HepG2 (cell line): ENCODE measurements at regions not wholly inside any gene's neighbourhood (a gene's known extent, or its start where the extent isn't known, plus 50 kb on each side); places are given as distances from the start of the nearest gene placed in this dataset.

ENCODE experiments used
- ARID2 ChIP-seq: sonication (generic); formaldehyde crosslinking; IDR thresholded peaks from 2 replicates; pipeline ENCODE4 v1.8.1; 2022; ENCODE audit warnings: mild to moderate bottlenecking, missing genetic modification reagents, borderline replicate concordance
- ATM ChIP-seq: fragments of 450-650 bp; IDR thresholded peaks from 2 replicates; pipeline ENCODE4 v1.7.1; 2017; ENCODE audit warnings: mild to moderate bottlenecking, borderline replicate concordance
- FOXA1 ChIP-seq, 2 experiments: fragments of 450-650 bp in 1 of 2; sonication (generic) in 1 of 2; formaldehyde crosslinking in 1 of 2; IDR thresholded peaks; 2 replicates each; pipeline versions ENCODE4 v1.4.0 to v1.6.1; 2016 to 2020; ENCODE audit warnings: missing genetic modification reagents in 1 of 2
- GFI1 ChIP-seq: sonication (generic); formaldehyde crosslinking; IDR thresholded peaks from 2 replicates; pipeline ENCODE4 v1.5.0; 2020; ENCODE audit warnings: missing genetic modification reagents, mild to moderate bottlenecking, borderline replicate concordance
- HNF4A ChIP-seq: sonication (generic); formaldehyde crosslinking; IDR thresholded peaks from 2 replicates; pipeline ENCODE4 v1.4.0; 2020; ENCODE audit warnings: missing genetic modification reagents
- PLRG1 ChIP-seq: fragments of 450-650 bp; conservative IDR thresholded peaks from 2 replicates; pipeline ENCODE4 v1.6.1; 2016
- PRMT3 ChIP-seq: sonication (generic); formaldehyde crosslinking; IDR thresholded peaks from 2 replicates; pipeline ENCODE4 v1.8.1; 2022; ENCODE audit warnings: low read depth, mild to moderate bottlenecking, moderate library complexity, missing genetic modification reagents, borderline replicate concordance
- RORA ChIP-seq: sonication (generic); formaldehyde crosslinking; IDR thresholded peaks from 2 replicates; pipeline ENCODE4 v1.5.0; 2020; ENCODE audit warnings: mild to moderate bottlenecking, missing genetic modification reagents, moderate library complexity
- TCF7 ChIP-seq: sonication (generic); IDR thresholded peaks from 2 replicates; pipeline ENCODE4 v1.6.1; 2016; ENCODE audit warnings: antibody characterized with exemption, low read depth
- ZBTB34 ChIP-seq: sonication (generic); formaldehyde crosslinking; IDR thresholded peaks from 2 replicates; pipeline ENCODE4 v1.8.0; 2022; ENCODE audit warnings: mild to moderate bottlenecking, missing genetic modification reagents
- ZBTB4 ChIP-seq: sonication (generic); formaldehyde crosslinking; IDR thresholded peaks from 2 replicates; pipeline ENCODE4 v1.4.0; 2020; ENCODE audit warnings: missing genetic modification reagents, mild to moderate bottlenecking, borderline replicate concordance
- ZFP41 ChIP-seq: sonication (generic); formaldehyde crosslinking; IDR thresholded peaks from 2 replicates; pipeline ENCODE4 v1.4.0; 2020; ENCODE audit warnings: mild to moderate bottlenecking, missing genetic modification reagents, borderline replicate concordance
- ZNF12 ChIP-seq: sonication (generic); formaldehyde crosslinking; IDR thresholded peaks from 2 replicates; pipeline ENCODE4 v1.5.0; 2020; ENCODE audit warnings: missing genetic modification reagents
- ZNF20 ChIP-seq: sonication (generic); formaldehyde crosslinking; IDR thresholded peaks from 2 replicates; pipeline ENCODE4 v1.4.0; 2020; ENCODE audit warnings: mild to moderate bottlenecking, moderate library complexity, missing genetic modification reagents
- ZNF251 ChIP-seq: sonication (generic); formaldehyde crosslinking; IDR thresholded peaks from 2 replicates; pipeline ENCODE4 v1.9.0; 2021; ENCODE audit warnings: mild to moderate bottlenecking, missing genetic modification reagents
- ZNF484 ChIP-seq: sonication (generic); formaldehyde crosslinking; IDR thresholded peaks from 2 replicates; pipeline ENCODE4 v1.5.1; 2020; ENCODE audit warnings: mild to moderate bottlenecking, low read depth, missing genetic modification reagents, borderline replicate concordance
- ZNF607 ChIP-seq: sonication (generic); formaldehyde crosslinking; IDR thresholded peaks from 2 replicates; pipeline ENCODE4 v1.5.1; 2020; ENCODE audit warnings: missing genetic modification reagents, mild to moderate bottlenecking, borderline replicate concordance
- ZNF737 ChIP-seq: sonication (generic); formaldehyde crosslinking; IDR thresholded peaks from 2 replicates; pipeline ENCODE4 v1.5.0; 2020; ENCODE audit warnings: missing genetic modification reagents, mild to moderate bottlenecking, borderline replicate concordance
- ZNF800 ChIP-seq: sonication (generic); formaldehyde crosslinking; IDR thresholded peaks from 2 replicates; pipeline ENCODE4 v1.4.0; 2020; ENCODE audit warnings: missing genetic modification reagents
- ZSCAN31 ChIP-seq: sonication (generic); formaldehyde crosslinking; IDR thresholded peaks from 2 replicates; pipeline ENCODE4 v1.5.0; 2020; ENCODE audit warnings: low read depth, mild to moderate bottlenecking, missing genetic modification reagents
- ZZZ3 ChIP-seq: sonication (generic); formaldehyde crosslinking; IDR thresholded peaks from 2 replicates; pipeline ENCODE4 v1.4.0; 2020; ENCODE audit warnings: missing genetic modification reagents, mild to moderate bottlenecking, borderline replicate concordance

- no peak for TF ChIP-seq ZBTB4
- TF ChIP-seq FOXA1 (IDR thresholded peaks at IDR 0.05): no peak
- TF ChIP-seq FOXA1 (CRISPR knock-in tag; IDR thresholded peaks at IDR 0.05): peak; percentile 66
- TF ChIP-seq ZBTB34 (CRISPR knock-in tag): peak; percentile 75; the same call in 1 of the 2 replicates
- no peak for TF ChIP-seq ZZZ3 (CRISPR knock-in tag)
- TF ChIP-seq ZNF251 (CRISPR knock-in tag): no peak
- TF ChIP-seq ZFP41: no peak
- peak; percentile 55 for TF ChIP-seq TCF7
- peak; percentile 55 for TF ChIP-seq HNF4A (CRISPR knock-in tag)
- TF ChIP-seq ARID2: no peak
- TF ChIP-seq ZNF20 (CRISPR knock-in tag): no peak
- TF ChIP-seq ATM: no peak
- TF ChIP-seq ZSCAN31 (CRISPR knock-in tag): no peak
- no peak for TF ChIP-seq RORA
- peak; percentile 31; the same call in 1 of the 2 replicates for TF ChIP-seq ZNF12 (CRISPR knock-in tag)
- TF ChIP-seq ZNF800 (CRISPR knock-in tag): no peak
- TF ChIP-seq PRMT3 (CRISPR knock-in tag): no peak
- TF ChIP-seq ZNF607: no peak
- TF ChIP-seq PLRG1: no peak
- TF ChIP-seq GFI1 (CRISPR knock-in tag): 0 out of 2 replicates have a peak, but pooled peaks have one; percentile 16
- TF ChIP-seq ZNF484 (CRISPR knock-in tag): no peak
- TF ChIP-seq ZNF737 (CRISPR knock-in tag): no peak
These were observed 200.6 kb upstream of the RBPJ start (continued) for GRCh38 chr4:26120098-26120825.
